ENCODE measurements at regions not wholly inside any gene's neighbourhood (a gene's known extent, or its start where the extent isn't known, plus 50 kb on each side); places are given as distances from the start of the nearest gene placed in this dataset.

DNA sequence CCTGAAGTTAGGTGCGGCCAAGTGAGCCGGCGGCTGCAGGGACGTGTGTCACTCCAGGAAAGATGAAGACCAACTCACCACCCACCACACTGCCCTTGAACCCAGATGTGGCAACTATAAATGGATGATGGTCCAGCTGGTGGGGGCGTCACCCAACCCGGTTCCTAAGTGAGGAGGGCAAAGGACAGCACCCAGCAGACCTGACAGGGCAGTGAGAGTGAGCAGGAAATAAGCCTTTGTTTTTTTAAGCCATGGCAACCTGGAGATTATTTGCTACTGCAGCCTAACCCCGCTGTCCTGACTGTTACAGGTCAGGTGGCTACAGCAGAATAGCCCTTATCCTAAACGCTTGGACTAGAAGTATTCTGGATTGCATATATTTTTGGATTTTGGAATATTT, 228.9 kb downstream of the CTTN start:
- FAIRE-seq (no peak), DNase-seq (ENCODE audit: insufficient read length, low spot score) (no peak)
- TF ChIP-seq POLR2A (IDR thresholded peaks at IDR 0.05; ENCODE audit: low read depth, low read length), result no peak

DNA sequence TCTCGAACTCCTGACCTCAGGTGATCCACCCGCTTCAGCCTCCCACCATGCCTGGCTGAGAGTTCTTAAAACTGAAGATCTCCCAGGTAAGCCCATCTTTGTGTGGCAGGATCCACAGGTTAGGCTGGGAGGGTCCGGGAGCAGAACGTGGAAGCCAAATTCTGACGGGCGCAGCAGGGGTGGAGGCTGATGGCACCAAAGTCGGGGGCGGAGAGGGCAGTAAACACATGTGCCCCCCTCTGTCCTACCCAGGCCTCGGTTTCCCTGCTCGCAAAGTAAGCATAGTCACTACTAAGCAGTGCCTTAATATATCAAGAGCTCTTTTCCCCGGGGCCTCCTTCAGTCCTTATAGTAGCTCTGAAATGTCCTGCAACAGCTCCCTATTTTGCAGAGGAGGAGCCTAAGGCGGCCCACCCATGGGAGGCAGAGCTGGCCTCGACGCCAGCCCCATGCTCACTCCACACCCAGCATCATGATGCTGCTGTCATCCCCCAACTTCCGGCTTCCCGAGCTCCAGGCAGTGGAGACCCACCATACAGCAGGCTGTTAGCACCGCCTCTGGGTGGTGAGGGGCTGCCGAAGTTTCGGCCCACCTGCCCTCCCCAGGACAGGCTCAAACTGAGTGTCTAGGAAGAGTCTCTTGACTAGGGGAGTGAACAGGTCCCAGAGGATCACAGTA, 230.0 kb downstream of the CTTN start:
- TF ChIP-seq POLR2A (IDR thresholded peaks at IDR 0.05; ENCODE audit: low read depth, low read length), result no peak
- FAIRE-seq (no peak), DNase-seq (ENCODE audit: insufficient read length, low spot score) (no peak)

DNA sequence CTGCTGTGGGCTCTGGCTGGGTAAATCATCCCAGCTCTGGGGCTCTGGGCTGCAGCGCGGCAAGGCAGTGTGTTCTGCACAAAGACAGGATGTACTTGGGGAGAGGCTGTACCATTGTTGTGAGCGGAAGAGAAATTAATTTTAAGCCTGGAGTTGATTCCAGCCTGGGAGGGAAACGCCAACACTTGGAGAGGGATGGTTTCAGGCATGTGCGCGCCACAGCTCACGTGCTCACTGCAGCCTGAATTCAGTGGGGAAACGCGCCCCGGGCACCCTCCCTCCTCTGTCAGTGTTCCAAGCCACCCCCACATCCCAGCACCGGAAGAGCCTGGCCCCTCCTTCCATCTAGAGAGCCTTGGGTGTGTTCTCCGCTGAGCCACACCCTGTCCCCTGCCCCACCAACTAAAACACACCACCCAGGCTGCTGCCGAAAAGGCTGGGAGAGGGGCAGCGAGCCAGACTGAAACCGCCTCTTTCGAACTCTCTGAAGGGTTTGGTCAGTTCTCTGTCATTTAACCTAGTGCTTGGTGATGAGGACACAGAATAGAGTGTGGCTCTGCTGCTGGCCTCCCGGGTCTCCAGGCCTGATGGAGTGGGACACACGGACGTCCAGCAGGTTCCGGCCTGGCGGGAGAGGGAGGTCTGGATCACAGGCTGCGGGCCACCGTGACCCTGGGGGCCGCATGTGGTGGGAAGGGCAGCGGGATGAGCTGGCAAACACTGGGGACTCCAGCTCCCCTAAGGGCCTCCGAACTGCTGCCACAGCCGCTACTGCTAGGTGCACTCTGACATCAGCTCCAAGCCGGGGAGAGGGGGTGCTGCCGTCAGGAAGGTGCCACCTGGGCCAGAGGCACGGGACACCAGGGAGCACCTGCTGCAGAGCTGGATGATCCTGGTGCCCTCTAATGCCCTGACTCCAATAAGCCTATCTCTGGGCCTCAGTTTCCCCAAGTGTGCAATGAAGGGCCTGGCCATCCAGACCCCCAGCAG, 230.8 kb downstream of the CTTN start:
- no peak for TF ChIP-seq POLR2A (IDR thresholded peaks at IDR 0.05; ENCODE audit: low read depth, low read length)
- DNase-seq (ENCODE audit: insufficient read length, low spot score) (no peak), FAIRE-seq (no peak)

DNA sequence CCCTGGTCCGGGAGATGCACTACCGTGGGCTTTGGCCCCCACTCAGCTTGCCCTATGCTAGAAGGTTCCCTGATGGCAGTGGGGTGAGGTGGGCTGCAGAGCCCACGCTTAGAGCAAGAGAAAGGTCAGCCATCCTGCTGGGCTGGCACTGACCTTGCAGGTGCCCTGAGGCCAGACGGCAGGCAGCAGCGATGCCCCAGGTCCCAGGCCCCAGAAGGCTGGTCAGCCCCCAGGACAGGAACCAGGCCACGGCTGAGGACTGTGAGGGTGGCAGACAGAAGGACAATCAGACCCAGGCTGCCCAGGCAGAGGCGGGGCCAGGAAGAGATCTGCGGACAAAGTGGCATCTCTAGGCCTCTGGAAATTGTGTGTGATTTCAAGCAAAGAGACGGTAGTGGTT, 231.7 kb downstream of the CTTN start:
- DNase-seq (ENCODE audit: insufficient read length, low spot score) (no peak), FAIRE-seq (no peak)
- TF ChIP-seq POLR2A (IDR thresholded peaks at IDR 0.05; ENCODE audit: low read depth, low read length), result no peak

DNA sequence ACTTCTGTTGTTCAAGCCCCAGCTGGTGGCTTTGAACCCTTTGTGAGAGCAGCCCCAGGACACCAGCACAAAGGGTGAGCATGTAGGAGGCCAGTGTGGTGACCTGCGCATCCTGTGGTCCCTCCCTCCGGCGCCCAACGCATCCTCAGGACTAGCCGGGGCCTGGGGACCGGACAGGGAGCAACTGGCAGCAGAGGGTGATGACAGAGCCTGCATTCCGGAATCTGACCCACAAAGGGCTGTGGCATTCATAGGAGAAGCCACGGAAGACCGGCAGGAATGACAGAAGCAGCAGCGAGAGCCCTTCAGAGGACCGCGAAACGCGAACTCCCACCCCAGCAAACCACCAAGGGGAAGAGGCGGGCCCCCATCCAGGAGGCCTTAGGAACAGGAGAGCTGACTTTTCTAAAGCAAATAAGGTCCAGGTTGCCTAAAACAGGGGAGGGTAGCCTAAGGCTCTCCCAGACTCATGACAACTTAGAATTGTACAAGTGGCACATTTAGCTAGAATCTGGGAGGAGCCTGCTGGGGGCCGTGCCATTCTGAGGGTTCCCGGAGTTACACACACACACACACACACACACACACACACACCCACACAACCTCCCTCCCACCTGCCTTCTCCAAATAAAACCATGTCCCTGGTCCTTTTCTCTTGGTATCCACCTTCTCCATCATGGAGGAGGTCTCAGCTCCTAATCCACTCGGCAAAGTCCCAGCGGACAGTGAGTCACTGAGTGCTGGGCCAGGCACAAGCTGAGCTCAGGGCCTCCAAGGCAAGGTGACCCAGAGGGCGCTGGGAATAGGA, 232.7 kb downstream of the CTTN start:
- TF ChIP-seq POLR2A (IDR thresholded peaks at IDR 0.05; ENCODE audit: low read depth, low read length), result no peak
- FAIRE-seq (no peak), DNase-seq (ENCODE audit: insufficient read length, low spot score) (no peak)

DNA sequence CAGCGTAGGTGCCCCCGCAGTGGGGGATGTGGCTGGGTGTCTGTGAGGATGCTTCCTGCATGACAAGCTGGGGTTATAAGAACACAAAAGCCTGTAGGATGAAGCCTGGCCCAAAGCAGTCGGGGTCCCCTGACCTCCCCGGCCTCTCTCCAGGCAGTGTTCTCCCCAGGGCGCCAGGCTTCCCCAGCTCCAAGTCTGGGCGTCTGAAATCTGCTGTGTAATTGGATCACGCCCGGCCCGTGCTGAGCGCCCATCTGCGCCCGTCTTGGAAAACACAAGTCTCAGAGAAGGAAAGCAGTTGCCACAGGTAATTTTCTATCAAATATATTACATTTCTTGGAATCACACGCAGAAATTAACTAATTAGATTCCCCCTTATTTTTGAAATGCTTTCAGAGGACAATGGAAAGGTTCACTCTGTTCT, 233.3 kb downstream of the CTTN start:
- FAIRE-seq (no peak), DNase-seq (ENCODE audit: insufficient read length, low spot score) (no peak)
- TF ChIP-seq POLR2A (IDR thresholded peaks at IDR 0.05; ENCODE audit: low read depth, low read length), result no peak

DNA sequence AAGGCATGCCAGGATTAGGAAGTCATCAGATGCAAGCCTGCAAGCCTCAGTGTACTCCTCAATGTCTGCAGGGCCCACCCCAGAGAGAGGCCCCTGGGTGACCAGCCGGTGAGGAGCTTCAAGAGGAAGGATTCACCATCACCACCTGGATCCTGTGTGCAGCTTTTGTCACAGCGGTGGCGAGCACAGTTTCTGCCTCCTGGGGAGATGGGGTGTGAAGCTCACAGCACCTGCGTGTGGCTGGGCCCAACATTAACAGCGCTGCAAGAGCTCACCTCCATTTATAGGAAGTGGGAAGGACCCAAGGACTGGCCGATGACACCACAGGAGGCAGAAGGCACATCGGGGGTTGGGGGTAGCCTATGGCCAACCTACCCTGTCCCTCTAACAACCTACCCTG, 235.3 kb downstream of the CTTN start:
- FAIRE-seq (no peak), DNase-seq (ENCODE audit: insufficient read length, low spot score) (no peak)
- TF ChIP-seq POLR2A (IDR thresholded peaks at IDR 0.05; ENCODE audit: low read depth, low read length), result no peak

DNA sequence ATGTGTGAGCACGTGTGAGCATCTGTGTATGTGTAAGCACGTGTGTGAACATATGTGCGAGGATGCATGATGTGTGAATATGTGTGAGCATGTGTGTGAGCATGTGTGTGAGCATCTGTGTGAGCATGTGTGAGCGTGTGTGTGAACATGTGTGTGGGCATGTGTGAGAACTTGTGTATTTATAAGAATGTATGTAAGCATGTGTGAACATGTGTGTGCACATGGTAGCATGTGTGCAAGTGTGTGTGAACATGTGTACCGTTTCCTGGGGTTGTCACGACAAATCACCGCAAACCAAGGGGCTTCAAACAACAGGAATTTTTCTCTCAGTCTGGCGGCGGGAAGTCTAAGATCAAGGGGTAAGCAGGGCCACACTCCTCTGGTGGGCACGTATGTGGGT, 238.3 kb downstream of the CTTN start:
- DNase-seq (ENCODE audit: insufficient read length, low spot score) (no peak), FAIRE-seq (no peak)
- TF ChIP-seq POLR2A (IDR thresholded peaks at IDR 0.05; ENCODE audit: low read depth, low read length), result no peak

DNA sequence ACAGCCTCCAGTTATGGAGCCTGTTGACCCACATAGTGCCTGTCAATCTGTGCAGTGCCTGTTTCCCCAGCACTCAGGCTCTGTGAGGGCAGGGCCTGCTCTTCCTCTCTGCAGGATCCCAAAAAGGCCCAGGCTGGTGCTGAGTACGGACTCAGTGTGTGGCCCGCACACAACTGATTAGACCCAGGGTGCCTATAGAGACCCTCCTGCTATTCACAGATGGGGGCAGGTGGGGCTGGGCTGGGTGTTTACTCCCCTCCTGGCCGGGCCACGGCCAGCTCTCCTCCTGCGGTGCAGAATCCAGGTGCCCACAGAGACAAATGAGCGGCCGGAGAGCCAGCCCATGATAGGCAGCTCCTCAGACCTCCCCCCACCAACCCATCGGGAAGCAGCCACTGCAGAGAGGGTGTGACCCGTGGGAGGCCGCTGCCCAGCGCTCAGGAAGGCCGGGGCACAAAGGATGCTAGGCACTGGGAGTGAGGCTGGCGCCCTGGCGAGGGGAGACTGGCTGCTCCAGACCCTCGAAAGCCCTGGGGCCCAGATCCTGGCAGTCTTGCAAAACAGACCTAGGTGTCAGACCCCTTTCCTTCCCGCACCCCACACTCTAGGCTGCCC, 239.0 kb downstream of the CTTN start:
- no peak for TF ChIP-seq POLR2A (IDR thresholded peaks at IDR 0.05; ENCODE audit: low read depth, low read length)
- DNase-seq (ENCODE audit: insufficient read length, low spot score), result no peak
- no peak for FAIRE-seq

DNA sequence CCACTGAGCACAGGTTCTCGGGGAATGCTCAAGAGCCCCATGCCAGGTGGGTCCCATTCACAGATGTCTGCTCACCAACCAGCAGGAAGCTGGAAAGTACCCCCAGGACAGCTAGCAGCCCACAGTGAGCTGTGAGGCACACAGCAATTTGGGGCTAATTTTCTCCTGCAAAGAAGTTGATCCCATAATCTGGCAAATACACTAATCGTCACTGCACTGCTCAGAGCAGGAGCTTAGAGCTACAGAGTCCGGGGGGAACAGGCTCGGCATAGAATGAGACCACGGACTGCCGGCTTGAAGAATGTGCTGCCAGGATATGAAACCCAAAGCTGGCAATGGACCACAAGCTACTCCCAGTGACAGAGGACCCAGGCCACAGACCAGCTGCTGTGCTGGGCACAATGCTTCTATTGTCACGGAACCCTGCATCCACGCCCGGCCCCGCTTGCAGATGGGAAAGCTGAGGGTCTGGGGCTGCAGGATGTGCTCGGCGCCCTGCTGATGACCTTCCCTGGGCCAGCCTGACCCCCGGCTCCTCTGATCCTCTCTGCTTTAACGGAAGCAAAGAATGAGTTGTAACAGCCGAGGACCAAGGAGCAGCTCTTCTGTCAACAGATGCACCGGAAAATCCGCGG, 239.7 kb downstream of the CTTN start:
- FAIRE-seq (no peak), DNase-seq (ENCODE audit: insufficient read length, low spot score) (no peak)

DNA sequence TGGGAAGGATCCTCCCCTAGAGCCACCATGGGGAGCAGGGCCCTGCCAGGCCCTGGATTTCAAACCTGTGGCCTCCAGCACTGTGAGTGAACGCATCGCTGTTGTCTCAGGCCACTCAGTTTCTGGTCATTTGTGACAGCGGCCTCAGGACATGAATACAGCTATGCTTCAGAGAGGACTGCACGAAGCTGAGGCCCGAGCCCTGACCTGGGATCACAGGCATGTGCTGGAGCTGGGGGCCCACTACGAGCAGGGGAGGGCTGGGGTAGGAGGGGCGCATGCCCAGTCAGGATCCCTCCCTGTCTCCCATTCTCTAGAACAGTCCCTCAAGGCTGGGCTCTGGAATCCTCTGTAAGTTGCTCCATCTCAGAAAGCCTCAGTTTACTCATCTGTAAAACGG, 242.1 kb downstream of the CTTN start:
- DNase-seq (ENCODE audit: insufficient read length, low spot score) (no peak), FAIRE-seq (no peak)
- no peak for TF ChIP-seq POLR2A (IDR thresholded peaks at IDR 0.05; ENCODE audit: low read depth, low read length)

More for the DNA sequence above, 239.7 kb downstream of the CTTN start:
- no peak for TF ChIP-seq POLR2A (IDR thresholded peaks at IDR 0.05; ENCODE audit: low read depth, low read length)

DNA sequence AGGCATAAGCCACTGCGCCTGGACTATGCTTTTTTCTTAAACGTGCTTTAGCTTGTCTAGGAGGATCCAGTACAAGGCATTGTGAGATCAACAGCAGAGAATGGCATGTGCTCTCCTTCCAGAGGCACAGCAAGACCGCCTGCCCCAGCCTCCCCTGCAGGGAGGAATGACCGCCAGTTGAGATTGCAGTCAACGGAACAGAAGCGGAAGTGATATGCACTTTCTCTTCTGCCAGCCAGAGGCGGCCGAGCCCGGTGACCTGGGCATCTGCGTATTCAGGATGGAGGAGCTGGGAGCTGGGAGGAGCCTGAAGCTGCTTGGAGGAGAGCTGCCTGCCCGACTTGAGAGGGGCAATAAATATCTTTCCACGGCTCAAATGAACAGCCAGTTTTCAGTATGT, 243.0 kb downstream of the CTTN start:
- FAIRE-seq (no peak), DNase-seq (ENCODE audit: insufficient read length, low spot score) (no peak)
- TF ChIP-seq POLR2A (IDR thresholded peaks at IDR 0.05; ENCODE audit: low read depth, low read length), result no peak

DNA sequence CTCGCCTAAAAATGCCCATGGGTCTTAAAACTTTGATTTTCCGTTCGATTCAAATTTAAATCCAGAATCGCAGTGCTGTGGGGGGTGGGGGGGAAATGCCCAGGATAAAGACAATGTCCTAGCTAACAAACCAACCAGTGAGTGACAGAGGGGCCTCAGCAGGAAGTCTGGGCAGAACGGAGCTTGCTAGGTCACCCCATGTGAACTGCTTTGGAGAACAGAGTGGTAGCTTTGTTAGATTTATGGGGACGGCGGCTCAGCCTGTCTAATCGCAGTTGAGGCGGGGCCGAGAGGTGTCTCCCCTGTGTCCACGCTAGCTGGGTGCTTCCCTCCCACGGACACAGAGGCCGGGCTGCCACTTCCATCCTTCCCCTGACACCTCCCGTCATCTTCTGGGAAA, 243.9 kb downstream of the CTTN start:
- FAIRE-seq (no peak), DNase-seq (ENCODE audit: insufficient read length, low spot score) (no peak)

More for the DNA sequence above, 243.9 kb downstream of the CTTN start:
- TF ChIP-seq POLR2A (IDR thresholded peaks at IDR 0.05; ENCODE audit: low read depth, low read length), result no peak
